ENCODE measurements at regions not wholly inside any gene's neighbourhood (a gene's known extent, or its start where the extent isn't known, plus 50 kb on each side); places are given as distances from the start of the nearest gene placed in this dataset.

GRCh38 chr2:182558564-182558963, 131.7 kb upstream of the PDE1A start:
- H3K27me3 Mint-ChIP-seq (ENCODE audit: low read depth) = no peaks in the 10 kb centered on the region
- peaks cover 11% of the 10 kb centered on the region for H3K9me3 Mint-ChIP-seq (ENCODE audit: low read depth)
- no peak overlapping the region for H3K4me3 Mint-ChIP-seq (ENCODE audit: unreplicated experiment)
- peak overlapping the region; percentile 14 for H3K27ac Mint-ChIP-seq (ENCODE audit: unreplicated experiment)
- DNase-seq (ENCODE audit: low spot score) = no peak
- peaks cover 8% of the 10 kb centered on the region for H3K36me3 Mint-ChIP-seq (ENCODE audit: low read depth)
- TF ChIP-seq CTCF (IDR thresholded peaks at IDR 0.05) = no peak
- peaks cover 16% of the 10 kb centered on the region for H3K4me1 Mint-ChIP-seq (ENCODE audit: low read depth)

GRCh38 chr2:182559623-182560022, 132.8 kb upstream of the PDE1A start:
- peaks cover 11% of the 10 kb centered on the region for H3K36me3 Mint-ChIP-seq (ENCODE audit: low read depth)
- TF ChIP-seq CTCF (IDR thresholded peaks at IDR 0.05) = no peak
- H3K9me3 Mint-ChIP-seq (ENCODE audit: low read depth) = peaks cover 18% of the 10 kb centered on the region
- no peaks in the 10 kb centered on the region for H3K27me3 Mint-ChIP-seq (ENCODE audit: low read depth)
- DNase-seq (ENCODE audit: low spot score) = no peak
- no peak overlapping the region for H3K27ac Mint-ChIP-seq (ENCODE audit: unreplicated experiment)
- no peak overlapping the region for H3K4me3 Mint-ChIP-seq (ENCODE audit: unreplicated experiment)
- peaks cover 12% of the 10 kb centered on the region for H3K4me1 Mint-ChIP-seq (ENCODE audit: low read depth)

- H3K9me3 Mint-ChIP-seq (ENCODE audit: low read depth) = peaks cover 16% of the 10 kb centered on the region
- no peaks in the 10 kb centered on the region for H3K27me3 Mint-ChIP-seq (ENCODE audit: low read depth)
- peaks cover 12% of the 10 kb centered on the region for H3K36me3 Mint-ChIP-seq (ENCODE audit: low read depth)
- no peak overlapping the region for H3K4me3 Mint-ChIP-seq (ENCODE audit: unreplicated experiment)
- TF ChIP-seq CTCF (IDR thresholded peaks at IDR 0.05) = no peak
- peaks cover 14% of the 10 kb centered on the region for H3K4me1 Mint-ChIP-seq (ENCODE audit: low read depth)
- H3K27ac Mint-ChIP-seq (ENCODE audit: unreplicated experiment) = no peak overlapping the region
- DNase-seq (ENCODE audit: low spot score) = no peak
These were observed 139.2 kb upstream of the PDE1A start for GRCh38 chr2:182565911-182566567.

GRCh38 chr2:182573553-182573952, 142.5 kb upstream of the DNAJC10 start:
- no peaks in the 10 kb centered on the region for H3K27me3 Mint-ChIP-seq (ENCODE audit: low read depth)
- no peak for TF ChIP-seq CTCF (IDR thresholded peaks at IDR 0.05)
- no peak overlapping the region for H3K27ac Mint-ChIP-seq (ENCODE audit: unreplicated experiment)
- DNase-seq (ENCODE audit: low spot score) = no peak
- H3K9me3 Mint-ChIP-seq (ENCODE audit: low read depth) = peaks cover 4% of the 10 kb centered on the region
- peaks cover 5% of the 10 kb centered on the region for H3K4me1 Mint-ChIP-seq (ENCODE audit: low read depth)
- no peaks in the 10 kb centered on the region for H3K36me3 Mint-ChIP-seq (ENCODE audit: low read depth)
- no peak overlapping the region for H3K4me3 Mint-ChIP-seq (ENCODE audit: unreplicated experiment)

- no peak for DNase-seq (ENCODE audit: low spot score)
- peaks cover 4% of the 10 kb centered on the region for H3K9me3 Mint-ChIP-seq (ENCODE audit: low read depth)
- H3K27ac Mint-ChIP-seq (ENCODE audit: unreplicated experiment) = no peak overlapping the region
- H3K36me3 Mint-ChIP-seq (ENCODE audit: low read depth) = no peaks in the 10 kb centered on the region
- TF ChIP-seq CTCF (IDR thresholded peaks at IDR 0.05) = no peak
- no peaks in the 10 kb centered on the region for H3K27me3 Mint-ChIP-seq (ENCODE audit: low read depth)
- no peak overlapping the region for H3K4me3 Mint-ChIP-seq (ENCODE audit: unreplicated experiment)
- H3K4me1 Mint-ChIP-seq (ENCODE audit: low read depth) = peaks cover 25% of the 10 kb centered on the region
These were observed 138.2 kb upstream of the DNAJC10 start for GRCh38 chr2:182577816-182578215.
